ENCODE measurements at regions not wholly inside any gene's neighbourhood (a gene's known extent, or its start where the extent isn't known, plus 50 kb on each side); places are given as distances from the start of the nearest gene placed in this dataset.

DNA sequence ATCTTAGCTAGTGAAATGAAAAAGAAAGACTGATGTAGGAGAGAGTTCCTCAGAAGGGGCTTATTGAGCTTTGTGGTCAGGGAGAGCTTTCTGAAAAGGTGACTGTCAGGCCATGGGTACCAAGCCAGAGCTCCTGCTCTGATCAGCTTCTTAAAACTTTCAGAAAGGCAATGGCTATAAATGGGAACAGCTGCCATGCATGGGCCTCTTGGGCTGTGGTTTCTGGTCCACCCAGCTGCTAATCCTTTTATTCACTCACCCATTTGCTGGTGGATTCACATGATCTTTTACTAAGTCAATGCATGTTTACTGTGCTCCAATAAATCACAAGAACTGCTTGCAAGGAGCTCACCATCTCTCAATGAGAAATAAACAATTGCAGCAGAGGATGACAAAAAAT is 60.1 kb upstream of the ZPBP start:
- Histone ChIP-seq H3K27me3 (replicated peaks in 1 of 2; ENCODE audit: control insufficient read depth in 2 of 2, insufficient read depth in 2 of 2, low read length in 1 of 2) (no peaks in the 10 kb centered on the region), H3K79me2 (ENCODE audit: control insufficient read depth, insufficient read depth, low read length) (no peaks in the 10 kb centered on the region), H3K9me3 (replicated peaks; ENCODE audit: control insufficient read depth, insufficient read depth, low read length) (no peaks in the 10 kb centered on the region), H3K9ac (ENCODE audit: control insufficient read depth, insufficient read depth, low read length) (no peak overlapping the region), H3K27ac (ENCODE audit: control insufficient read depth, insufficient read depth) (no peak overlapping the region), H4K20me1 (ENCODE audit: control insufficient read depth, insufficient read depth) (no peaks in the 10 kb centered on the region), H2AFZ (ENCODE audit: control insufficient read depth, low read depth, low read length) (no peak overlapping the region), H3K4me1 (ENCODE audit: control insufficient read depth, insufficient read depth, low read length) (peaks cover 28% of the 10 kb centered on the region), H3K36me3 (ENCODE audit: control insufficient read depth in 2 of 2, insufficient read depth in 2 of 2, low read length in 1 of 2) (no peaks in the 10 kb centered on the region), H3K4me2 (ENCODE audit: control insufficient read depth, insufficient read depth) (peak overlapping the region; percentile 12; the same call in 1 of the 2 replicates), H3K4me3 (no peak overlapping the region)
- ATAC-seq, result peak; percentile 3; the same call in 1 of the 3 replicates
- POLR2A ChIA-PET, result interaction anchor here (1.0 to 1.7 kb wide), 3 partner anchors 9 to 47 kb away, joined by 3 to 6 read pairs (median 4); no protein-coding TSS in a partner anchor
- intact Hi-C loops (cut with micrococcal nuclease; ENCODE audit: unreplicated experiment), result no loop called here
- in situ Hi-C loops (cut with MboI), result no loop called here
- CTCF ChIA-PET, result interaction anchor here (0.7 to 2.5 kb wide), 7 partner anchors 10 to 215 kb away, joined by 3 to 19 read pairs (median 7); no protein-coding TSS in a partner anchor
- no peak for FAIRE-seq
- BruUV-seq (replicated peaks), result no TSS peak
- DNase-seq (ENCODE audit: low read depth, low spot score), result no peak
- SMC1A ChIA-PET (ENCODE audit: uncharacterized antibody, unreplicated experiment), result interaction anchor here (0.8 to 2.3 kb wide), 14 partner anchors 8 to 295 kb away, joined by 3 to 20 read pairs (median 4); no protein-coding TSS in a partner anchor
- RAD21 ChIA-PET (ENCODE audit: unreplicated experiment), result interaction anchor here (1.0 to 2.3 kb wide), 5 partner anchors 9 to 264 kb away, joined by 3 to 16 read pairs (median 5); no protein-coding TSS in a partner anchor
- no peak for TF ChIP-seq E2F8 (IDR thresholded peaks at IDR 0.05; ENCODE audit: low read depth, partially characterized antibody)
- peak; percentile 74; the same call in 1 of the 2 replicates for TF ChIP-seq ZNF24 (IDR thresholded peaks at IDR 0.05)
- no peak for TF ChIP-seq GATAD2B (conservative IDR thresholded peaks at IDR 0.05; ENCODE audit: low read depth)
- TF ChIP-seq RAD21 (IDR thresholded peaks at IDR 0.05; ENCODE audit: insufficient read depth, low read depth, low read length), result no peak
- TF ChIP-seq, protein P1, sequence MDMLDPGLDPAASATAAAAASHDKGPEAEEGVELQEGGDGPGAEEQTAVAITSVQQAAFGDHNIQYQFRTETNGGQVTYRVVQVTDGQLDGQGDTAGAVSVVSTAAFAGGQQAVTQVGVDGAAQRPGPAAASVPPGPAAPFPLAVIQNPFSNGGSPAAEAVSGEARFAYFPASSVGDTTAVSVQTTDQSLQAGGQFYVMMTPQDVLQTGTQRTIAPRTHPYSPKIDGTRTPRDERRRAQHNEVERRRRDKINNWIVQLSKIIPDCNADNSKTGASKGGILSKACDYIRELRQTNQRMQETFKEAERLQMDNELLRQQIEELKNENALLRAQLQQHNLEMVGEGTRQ (IDR thresholded peaks at IDR 0.05; ENCODE audit: borderline replicate concordance, low read depth, low read length), result no peak
- no peak for TF ChIP-seq BHLHE40 (IDR thresholded peaks at IDR 0.05; ENCODE audit: borderline replicate concordance in 1 of 2, low read depth in 2 of 2, low read length in 1 of 2)
- TF ChIP-seq RFX5 (IDR thresholded peaks at IDR 0.05; ENCODE audit: low read depth, low read length), result no peak
- TF ChIP-seq, protein P2, sequence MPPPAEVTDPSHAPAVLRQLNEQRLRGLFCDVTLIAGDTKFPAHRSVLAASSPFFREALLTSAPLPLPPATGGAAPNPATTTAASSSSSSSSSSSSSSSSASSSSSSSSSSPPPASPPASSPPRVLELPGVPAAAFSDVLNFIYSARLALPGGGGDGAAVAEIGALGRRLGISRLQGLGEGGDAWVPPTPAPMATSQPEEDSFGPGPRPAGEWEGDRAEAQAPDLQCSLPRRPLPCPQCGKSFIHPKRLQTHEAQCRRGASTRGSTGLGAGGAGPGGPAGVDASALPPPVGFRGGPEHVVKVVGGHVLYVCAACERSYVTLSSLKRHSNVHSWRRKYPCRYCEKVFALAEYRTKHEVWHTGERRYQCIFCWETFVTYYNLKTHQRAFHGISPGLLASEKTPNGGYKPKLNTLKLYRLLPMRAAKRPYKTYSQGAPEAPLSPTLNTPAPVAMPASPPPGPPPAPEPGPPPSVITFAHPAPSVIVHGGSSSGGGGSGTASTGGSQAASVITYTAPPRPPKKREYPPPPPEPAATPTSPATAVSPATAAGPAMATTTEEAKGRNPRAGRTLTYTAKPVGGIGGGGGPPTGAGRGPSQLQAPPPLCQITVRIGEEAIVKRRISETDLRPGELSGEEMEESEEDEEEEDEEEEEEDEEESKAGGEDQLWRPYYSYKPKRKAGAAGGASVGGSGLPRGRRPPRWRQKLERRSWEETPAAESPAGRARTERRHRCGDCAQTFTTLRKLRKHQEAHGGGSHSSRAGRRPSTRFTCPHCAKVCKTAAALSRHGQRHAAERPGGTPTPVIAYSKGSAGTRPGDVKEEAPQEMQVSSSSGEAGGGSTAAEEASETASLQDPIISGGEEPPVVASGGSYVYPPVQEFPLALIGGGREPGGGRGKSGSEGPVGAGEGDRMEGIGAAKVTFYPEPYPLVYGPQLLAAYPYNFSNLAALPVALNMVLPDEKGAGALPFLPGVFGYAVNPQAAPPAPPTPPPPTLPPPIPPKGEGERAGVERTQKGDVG (CRISPR knock-in tag; IDR thresholded peaks at IDR 0.05), result no peak
- TF ChIP-seq SRF (IDR thresholded peaks at IDR 0.05; ENCODE audit: low read depth in 2 of 2, low read length in 2 of 2), result peak in 1 of 2 experiments; percentile 66; a peak in 2 of 4 replicates
- TF ChIP-seq EED (IDR thresholded peaks at IDR 0.05; ENCODE audit: low read depth), result 0 out of 2 replicates have a peak, but pooled peaks have one; percentile 28
- TF ChIP-seq POLR2AphosphoS2 (IDR thresholded peaks at IDR 0.05; ENCODE audit: low read depth, low read length), result no peak
- TF ChIP-seq ZSCAN29 (IDR thresholded peaks at IDR 0.05), result no peak
- TF ChIP-seq BCL11A (IDR thresholded peaks at IDR 0.05; ENCODE audit: low read depth, low read length), result no peak
- TF ChIP-seq, protein P3, sequence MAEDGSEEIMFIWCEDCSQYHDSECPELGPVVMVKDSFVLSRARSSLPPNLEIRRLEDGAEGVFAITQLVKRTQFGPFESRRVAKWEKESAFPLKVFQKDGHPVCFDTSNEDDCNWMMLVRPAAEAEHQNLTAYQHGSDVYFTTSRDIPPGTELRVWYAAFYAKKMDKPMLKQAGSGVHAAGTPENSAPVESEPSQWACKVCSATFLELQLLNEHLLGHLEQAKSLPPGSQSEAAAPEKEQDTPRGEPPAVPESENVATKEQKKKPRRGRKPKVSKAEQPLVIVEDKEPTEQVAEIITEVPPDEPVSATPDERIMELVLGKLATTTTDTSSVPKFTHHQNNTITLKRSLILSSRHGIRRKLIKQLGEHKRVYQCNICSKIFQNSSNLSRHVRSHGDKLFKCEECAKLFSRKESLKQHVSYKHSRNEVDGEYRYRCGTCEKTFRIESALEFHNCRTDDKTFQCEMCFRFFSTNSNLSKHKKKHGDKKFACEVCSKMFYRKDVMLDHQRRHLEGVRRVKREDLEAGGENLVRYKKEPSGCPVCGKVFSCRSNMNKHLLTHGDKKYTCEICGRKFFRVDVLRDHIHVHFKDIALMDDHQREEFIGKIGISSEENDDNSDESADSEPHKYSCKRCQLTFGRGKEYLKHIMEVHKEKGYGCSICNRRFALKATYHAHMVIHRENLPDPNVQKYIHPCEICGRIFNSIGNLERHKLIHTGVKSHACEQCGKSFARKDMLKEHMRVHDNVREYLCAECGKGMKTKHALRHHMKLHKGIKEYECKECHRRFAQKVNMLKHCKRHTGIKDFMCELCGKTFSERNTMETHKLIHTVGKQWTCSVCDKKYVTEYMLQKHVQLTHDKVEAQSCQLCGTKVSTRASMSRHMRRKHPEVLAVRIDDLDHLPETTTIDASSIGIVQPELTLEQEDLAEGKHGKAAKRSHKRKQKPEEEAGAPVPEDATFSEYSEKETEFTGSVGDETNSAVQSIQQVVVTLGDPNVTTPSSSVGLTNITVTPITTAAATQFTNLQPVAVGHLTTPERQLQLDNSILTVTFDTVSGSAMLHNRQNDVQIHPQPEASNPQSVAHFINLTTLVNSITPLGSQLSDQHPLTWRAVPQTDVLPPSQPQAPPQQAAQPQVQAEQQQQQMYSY (CRISPR knock-in tag; IDR thresholded peaks at IDR 0.05), result no peak

All from GM12878 (cell line).